Type B pancreatic cell (in vitro differentiated cells): ENCODE measurements at regions not wholly inside any gene's neighbourhood (a gene's known extent, or its start where the extent isn't known, plus 50 kb on each side); places are given as distances from the start of the nearest gene placed in this dataset.

Experiments
- DNase-seq: peaks from one replicate; pipeline ENCODE4 v3.0.0; 2021; ENCODE audit warnings: mixed read lengths; ENCODE audit not compliant: unreplicated experiment; ENCODE audit errors: extremely low spot score
- H3K27ac Mint-ChIP-seq: 2 replicates; pipeline ENCODE4 v1.8.0; 2021; ENCODE audit warnings: mild to moderate bottlenecking, mixed read lengths
- H3K27me3 Mint-ChIP-seq: 2 replicates; pipeline ENCODE4 v1.8.0; 2021; ENCODE audit warnings: mixed read lengths
- H3K36me3 Mint-ChIP-seq: 2 replicates; pipeline ENCODE4 v1.8.0; 2021; ENCODE audit warnings: mixed read lengths
- H3K4me1 Mint-ChIP-seq: one replicate; pipeline ENCODE4 v1.8.0; 2021; ENCODE audit warnings: mixed read lengths; ENCODE audit not compliant: unreplicated experiment
- H3K4me3 Mint-ChIP-seq: 2 replicates; pipeline ENCODE4 v1.8.0; 2021; ENCODE audit warnings: mild to moderate bottlenecking, mixed read lengths
- H3K9me3 Mint-ChIP-seq: 2 replicates; pipeline ENCODE4 v1.8.0; 2021; ENCODE audit warnings: mixed read lengths
- TF ChIP-seq, protein P1 (sequence below): fragments of 200-600 bp; sonication (generic); conservative IDR thresholded peaks from 2 replicates; pipeline ENCODE4 v1.5.0; 2021; ENCODE audit warnings: antibody characterized with exemption, mild to moderate bottlenecking

DNA sequence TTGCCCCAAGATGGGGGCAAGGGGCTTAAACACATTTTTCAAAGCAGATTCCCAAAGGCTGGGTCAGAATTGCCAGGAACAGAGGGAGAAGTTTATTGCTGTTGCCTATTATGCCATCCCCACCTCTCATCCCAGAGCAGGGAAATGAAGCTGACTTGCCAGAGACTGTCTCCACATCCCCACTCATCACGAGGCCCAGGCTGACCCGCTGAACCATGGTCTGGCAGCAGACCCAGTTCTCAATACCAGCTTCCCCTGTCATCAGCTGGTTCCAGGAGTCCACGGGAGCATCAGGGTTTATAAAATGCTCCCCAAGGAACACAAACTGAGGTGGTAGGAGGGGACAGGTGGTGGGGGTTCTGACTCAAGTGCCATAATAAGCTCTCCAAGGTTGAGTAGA lies 605.9 kb downstream of the NPHP4 start:
- TF ChIP-seq, protein P1, sequence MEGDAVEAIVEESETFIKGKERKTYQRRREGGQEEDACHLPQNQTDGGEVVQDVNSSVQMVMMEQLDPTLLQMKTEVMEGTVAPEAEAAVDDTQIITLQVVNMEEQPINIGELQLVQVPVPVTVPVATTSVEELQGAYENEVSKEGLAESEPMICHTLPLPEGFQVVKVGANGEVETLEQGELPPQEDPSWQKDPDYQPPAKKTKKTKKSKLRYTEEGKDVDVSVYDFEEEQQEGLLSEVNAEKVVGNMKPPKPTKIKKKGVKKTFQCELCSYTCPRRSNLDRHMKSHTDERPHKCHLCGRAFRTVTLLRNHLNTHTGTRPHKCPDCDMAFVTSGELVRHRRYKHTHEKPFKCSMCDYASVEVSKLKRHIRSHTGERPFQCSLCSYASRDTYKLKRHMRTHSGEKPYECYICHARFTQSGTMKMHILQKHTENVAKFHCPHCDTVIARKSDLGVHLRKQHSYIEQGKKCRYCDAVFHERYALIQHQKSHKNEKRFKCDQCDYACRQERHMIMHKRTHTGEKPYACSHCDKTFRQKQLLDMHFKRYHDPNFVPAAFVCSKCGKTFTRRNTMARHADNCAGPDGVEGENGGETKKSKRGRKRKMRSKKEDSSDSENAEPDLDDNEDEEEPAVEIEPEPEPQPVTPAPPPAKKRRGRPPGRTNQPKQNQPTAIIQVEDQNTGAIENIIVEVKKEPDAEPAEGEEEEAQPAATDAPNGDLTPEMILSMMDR, result no peak
- H3K4me1 Mint-ChIP-seq, result no peaks in the 10 kb centered on the region
- no peak overlapping the region for H3K27ac Mint-ChIP-seq
- no peak for DNase-seq
- H3K27me3 Mint-ChIP-seq, result peaks cover 11% of the 10 kb centered on the region
- no peaks in the 10 kb centered on the region for H3K9me3 Mint-ChIP-seq
- H3K36me3 Mint-ChIP-seq, result no peaks in the 10 kb centered on the region
- no peak overlapping the region for H3K4me3 Mint-ChIP-seq

DNA sequence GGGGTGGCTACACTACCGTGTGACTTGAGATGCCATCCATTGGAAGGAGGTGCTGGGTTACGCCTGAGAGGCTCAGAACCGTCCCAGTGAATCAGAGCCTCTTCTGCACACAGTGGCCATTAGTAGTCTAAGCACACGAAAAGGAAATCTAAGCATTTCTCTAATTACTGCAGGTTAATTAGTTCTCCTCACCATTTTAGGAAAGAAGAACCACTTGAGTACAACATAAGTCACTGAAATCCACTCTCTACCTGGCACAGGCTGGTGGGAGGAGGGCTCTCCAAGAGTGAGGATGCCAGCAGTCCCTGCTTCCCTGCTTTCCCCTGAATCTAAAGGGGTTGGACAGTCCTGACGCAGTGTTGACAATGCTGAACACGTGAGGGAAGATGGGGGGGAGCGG lies 606.3 kb downstream of the NPHP4 start:
- DNase-seq, result no peak
- H3K36me3 Mint-ChIP-seq, result no peaks in the 10 kb centered on the region
- no peak overlapping the region for H3K4me3 Mint-ChIP-seq
- no peaks in the 10 kb centered on the region for H3K4me1 Mint-ChIP-seq
- H3K27ac Mint-ChIP-seq, result no peak overlapping the region
- peaks cover 11% of the 10 kb centered on the region for H3K27me3 Mint-ChIP-seq
- TF ChIP-seq, protein P1, result no peak
- no peaks in the 10 kb centered on the region for H3K9me3 Mint-ChIP-seq

GRCh38 chr1:5385096-5385799 lies 607.0 kb downstream of the NPHP4 start:
- H3K4me3 Mint-ChIP-seq, result no peak overlapping the region
- peaks cover 11% of the 10 kb centered on the region for H3K27me3 Mint-ChIP-seq
- no peaks in the 10 kb centered on the region for H3K36me3 Mint-ChIP-seq
- DNase-seq, result no peak
- H3K4me1 Mint-ChIP-seq, result no peaks in the 10 kb centered on the region
- H3K27ac Mint-ChIP-seq, result no peak overlapping the region
- TF ChIP-seq, protein P1, result no peak
- no peaks in the 10 kb centered on the region for H3K9me3 Mint-ChIP-seq

- TF ChIP-seq, protein P1, result no peak
- Mint-ChIP-seq H3K4me1 (no peaks in the 10 kb centered on the region), H3K27ac (no peak overlapping the region), H3K36me3 (no peaks in the 10 kb centered on the region), H3K4me3 (no peak overlapping the region), H3K9me3 (no peaks in the 10 kb centered on the region), H3K27me3 (peaks cover 3% of the 10 kb centered on the region)
- no peak for DNase-seq
These were observed 610.7 kb downstream of the NPHP4 start for GRCh38 chr1:5381491-5381890.

- no peaks in the 10 kb centered on the region for H3K36me3 Mint-ChIP-seq
- TF ChIP-seq, protein P1, result no peak
- peaks cover 4% of the 10 kb centered on the region for H3K4me1 Mint-ChIP-seq
- H3K27ac Mint-ChIP-seq, result no peak overlapping the region
- DNase-seq, result no peak
- H3K27me3 Mint-ChIP-seq, result peaks cover 3% of the 10 kb centered on the region
- no peak overlapping the region for H3K4me3 Mint-ChIP-seq
- H3K9me3 Mint-ChIP-seq, result no peaks in the 10 kb centered on the region
These were observed 613.0 kb downstream of the NPHP4 start for GRCh38 chr1:5379176-5379759.
